Natural killer cell treated with Interleukin-12 subunit alpha and Interleukin-12 subunit beta and Interleukin-15 and Interleukin-18, amount 100 ng/mL, for 72 hours (primary cell): ENCODE measurements at regions not wholly inside any gene's neighbourhood (a gene's known extent, or its start where the extent isn't known, plus 50 kb on each side); places are given as distances from the start of the nearest gene placed in this dataset.

ENCODE experiments used
- ATAC-seq, 2 donors: fragments of 150-1000 bp; cut with Tn5 transposase in 1 of 2; sonication (Bioruptor Pico), chemical (Tn5 transposase) in 1 of 2; 2 replicates each; pipeline ENCODE4 v1.10.0; 2021
- DNase-seq: peaks from one replicate; pipeline ENCODE4 v3.0.0; 2022; ENCODE audit warnings: low spot score
- H3K27ac Mint-ChIP-seq, 2 donors: 1 replicate in 1 of 2; 2 replicates in 1 of 2; pipeline ENCODE4 v1.8.0; 2022; ENCODE audit warnings: mixed read lengths in 2 of 2, mild to moderate bottlenecking in 1 of 2, moderate library complexity in 1 of 2
- H3K27me3 Mint-ChIP-seq, 2 donors: 1 replicate in 1 of 2; 2 replicates in 1 of 2; pipeline ENCODE4 v1.8.0; 2022; ENCODE audit warnings: mixed read lengths in 2 of 2
- H3K36me3 Mint-ChIP-seq: one replicate; pipeline ENCODE4 v1.8.0; 2022; ENCODE audit warnings: mixed read lengths
- H3K4me1 Mint-ChIP-seq, 2 donors: 1 replicate in 1 of 2; 2 replicates in 1 of 2; pipeline ENCODE4 v1.8.0; 2022; ENCODE audit warnings: low read depth in 2 of 2, mixed read lengths in 2 of 2, mild to moderate bottlenecking in 1 of 2
- H3K4me3 Mint-ChIP-seq: one replicate; pipeline ENCODE4 v1.8.0; 2022; ENCODE audit warnings: mixed read lengths
- H3K9me3 Mint-ChIP-seq: 2 replicates; pipeline ENCODE4 v1.8.0; 2022; ENCODE audit warnings: mixed read lengths

- H3K4me3 Mint-ChIP-seq: no peak overlapping the region
- peaks cover 13% of the 10 kb centered on the region for H3K9me3 Mint-ChIP-seq
- ATAC-seq: no peak
- H3K27me3 Mint-ChIP-seq: no peaks in the 10 kb centered on the region
- no peaks in the 10 kb centered on the region for H3K4me1 Mint-ChIP-seq
- no peak for DNase-seq
- no peak overlapping the region for H3K27ac Mint-ChIP-seq
- H3K36me3 Mint-ChIP-seq: no peaks in the 10 kb centered on the region
Observed at GRCh38 chr1:218787826-218788225, 385.9 kb upstream of the LYPLAL1 start.

DNA sequence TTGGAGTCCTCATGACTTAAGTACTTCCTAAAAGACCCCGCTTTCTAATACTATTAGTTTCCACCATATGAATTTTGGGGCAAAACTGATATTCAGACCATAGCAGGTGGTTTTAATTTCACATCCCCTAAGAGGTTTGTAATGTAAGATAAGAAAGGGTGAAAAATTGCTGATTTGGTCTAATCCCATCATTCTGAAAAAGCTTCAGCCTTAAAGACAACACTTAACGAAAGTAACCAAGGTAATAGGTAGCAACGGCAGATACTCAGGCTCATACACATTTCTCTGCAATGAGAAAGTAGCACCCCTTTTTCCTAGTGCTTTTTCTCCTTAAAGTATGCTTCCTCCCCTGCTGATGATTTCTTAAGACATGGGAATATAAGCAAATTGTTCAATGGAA is 376.9 kb upstream of the LYPLAL1 start:
- H3K9me3 Mint-ChIP-seq: peaks cover 17% of the 10 kb centered on the region
- H3K27me3 Mint-ChIP-seq: no peaks in the 10 kb centered on the region
- no peak for ATAC-seq
- DNase-seq: no peak
- H3K27ac Mint-ChIP-seq: no peak overlapping the region
- no peak overlapping the region for H3K4me3 Mint-ChIP-seq
- H3K4me1 Mint-ChIP-seq: no peaks in the 10 kb centered on the region
- no peaks in the 10 kb centered on the region for H3K36me3 Mint-ChIP-seq

- no peaks in the 10 kb centered on the region for H3K4me1 Mint-ChIP-seq
- H3K27me3 Mint-ChIP-seq: no peaks in the 10 kb centered on the region
- H3K27ac Mint-ChIP-seq: no peak overlapping the region
- ATAC-seq (no peak), DNase-seq (no peak)
- no peaks in the 10 kb centered on the region for H3K36me3 Mint-ChIP-seq
- H3K9me3 Mint-ChIP-seq: peaks cover 18% of the 10 kb centered on the region
- no peak overlapping the region for H3K4me3 Mint-ChIP-seq
Observed at GRCh38 chr1:218802799-218803198, 370.9 kb upstream of the LYPLAL1 start.

DNA sequence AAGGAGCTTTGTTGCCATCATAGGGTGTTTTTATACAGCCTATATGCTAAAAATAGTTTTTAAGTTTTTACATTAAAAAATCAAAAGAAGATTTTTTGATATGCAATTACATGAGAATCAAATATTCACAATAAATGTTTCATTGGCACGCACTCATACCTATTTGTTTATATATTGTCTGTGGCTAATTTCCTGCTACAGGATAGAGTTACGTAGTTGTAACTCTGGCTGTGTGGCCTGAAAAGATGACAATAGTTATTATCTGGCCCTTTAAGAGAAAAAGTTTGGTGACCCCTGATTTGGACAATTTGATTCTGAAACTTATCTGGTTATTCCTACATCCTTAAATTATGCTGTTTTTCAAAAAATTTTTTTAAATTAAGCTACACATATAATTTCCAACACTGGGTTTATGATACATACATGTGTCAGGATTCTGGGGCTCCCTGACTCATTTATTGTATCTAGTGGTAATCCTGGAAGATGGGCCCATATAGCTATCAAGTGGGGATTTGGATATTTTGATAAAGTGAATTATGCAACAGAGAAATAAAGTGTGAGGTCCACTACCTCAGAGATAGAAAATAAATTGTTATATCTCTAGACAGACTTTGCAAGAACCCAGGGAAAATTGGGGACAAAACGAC is 370.2 kb upstream of the LYPLAL1 start:
- Mint-ChIP-seq H3K27ac (no peak overlapping the region), H3K27me3 (no peaks in the 10 kb centered on the region), H3K9me3 (peaks cover 20% of the 10 kb centered on the region), H3K36me3 (peaks cover 4% of the 10 kb centered on the region), H3K4me3 (no peak overlapping the region), H3K4me1 (no peaks in the 10 kb centered on the region)
- DNase-seq (no peak), ATAC-seq (no peak)

- H3K4me3 Mint-ChIP-seq: no peak overlapping the region
- H3K36me3 Mint-ChIP-seq: peaks cover 5% of the 10 kb centered on the region
- DNase-seq (no peak), ATAC-seq (no peak)
- no peaks in the 10 kb centered on the region for H3K4me1 Mint-ChIP-seq
- H3K27ac Mint-ChIP-seq: no peak overlapping the region
- H3K9me3 Mint-ChIP-seq: peaks cover 20% of the 10 kb centered on the region
- H3K27me3 Mint-ChIP-seq: no peaks in the 10 kb centered on the region
Observed at GRCh38 chr1:218804014-218804785, 369.5 kb upstream of the LYPLAL1 start.

DNA sequence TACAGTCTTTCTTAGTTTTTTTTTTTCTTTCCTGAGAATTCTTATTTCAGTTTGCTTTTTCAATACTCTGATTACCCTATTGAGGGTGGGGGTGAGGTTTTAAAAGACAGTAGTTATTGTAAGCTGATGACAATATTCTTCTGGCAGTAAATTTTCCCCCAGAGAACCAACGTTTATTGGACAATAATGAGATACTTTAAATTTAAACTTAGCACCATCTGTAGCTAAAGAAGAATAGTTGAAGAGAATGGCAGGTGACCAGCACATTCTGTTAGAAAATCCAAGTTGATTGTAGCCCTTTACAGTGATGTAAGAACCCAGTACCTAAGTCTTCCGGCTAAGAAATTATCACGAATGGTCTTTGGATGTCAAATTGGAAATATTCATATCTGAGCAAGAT is 364.6 kb upstream of the LYPLAL1 start:
- no peak for ATAC-seq
- H3K9me3 Mint-ChIP-seq: peaks cover 12% of the 10 kb centered on the region
- DNase-seq: no peak
- no peak overlapping the region for H3K27ac Mint-ChIP-seq
- no peaks in the 10 kb centered on the region for H3K4me1 Mint-ChIP-seq
- H3K4me3 Mint-ChIP-seq: no peak overlapping the region
- no peaks in the 10 kb centered on the region for H3K27me3 Mint-ChIP-seq
- H3K36me3 Mint-ChIP-seq: peaks cover 5% of the 10 kb centered on the region

- Mint-ChIP-seq H3K9me3 (peaks cover 11% of the 10 kb centered on the region), H3K27ac (no peak overlapping the region), H3K4me1 (no peaks in the 10 kb centered on the region), H3K27me3 (no peaks in the 10 kb centered on the region), H3K36me3 (peaks cover 5% of the 10 kb centered on the region), H3K4me3 (no peak overlapping the region)
- ATAC-seq (no peak), DNase-seq (no peak)
Observed at GRCh38 chr1:218809625-218810024, 364.1 kb upstream of the LYPLAL1 start.

DNA sequence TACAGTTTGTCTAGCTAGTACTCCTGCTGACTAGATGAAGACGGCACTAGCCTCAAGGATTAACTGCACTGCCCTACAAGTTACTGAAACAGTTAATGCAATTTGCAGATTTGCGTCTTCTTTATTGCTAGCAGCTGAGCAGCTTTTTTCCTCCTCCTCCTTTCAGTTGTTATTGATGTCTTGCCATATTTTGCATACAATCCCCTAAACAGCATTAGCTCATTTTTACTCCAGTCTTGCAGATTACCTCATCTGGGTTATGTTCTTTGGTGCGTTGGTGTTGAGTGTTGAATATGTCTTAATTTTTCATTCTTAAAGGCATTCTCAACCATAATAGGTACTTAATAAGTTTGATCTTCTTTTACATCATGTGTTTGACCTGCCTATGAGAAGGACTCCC is 363.4 kb upstream of the LYPLAL1 start:
- Mint-ChIP-seq H3K27ac (no peak overlapping the region), H3K36me3 (peaks cover 5% of the 10 kb centered on the region), H3K27me3 (no peaks in the 10 kb centered on the region), H3K4me3 (no peak overlapping the region), H3K9me3 (peaks cover 8% of the 10 kb centered on the region), H3K4me1 (no peaks in the 10 kb centered on the region)
- ATAC-seq: no peak
- DNase-seq: no peak

- Mint-ChIP-seq H3K9me3 (peaks cover 8% of the 10 kb centered on the region), H3K27me3 (no peaks in the 10 kb centered on the region), H3K4me3 (no peak overlapping the region), H3K27ac (no peak overlapping the region), H3K4me1 (no peaks in the 10 kb centered on the region), H3K36me3 (peaks cover 5% of the 10 kb centered on the region)
- no peak for ATAC-seq
- no peak for DNase-seq
Observed at GRCh38 chr1:218811497-218811896, 362.2 kb upstream of the LYPLAL1 start.

DNA sequence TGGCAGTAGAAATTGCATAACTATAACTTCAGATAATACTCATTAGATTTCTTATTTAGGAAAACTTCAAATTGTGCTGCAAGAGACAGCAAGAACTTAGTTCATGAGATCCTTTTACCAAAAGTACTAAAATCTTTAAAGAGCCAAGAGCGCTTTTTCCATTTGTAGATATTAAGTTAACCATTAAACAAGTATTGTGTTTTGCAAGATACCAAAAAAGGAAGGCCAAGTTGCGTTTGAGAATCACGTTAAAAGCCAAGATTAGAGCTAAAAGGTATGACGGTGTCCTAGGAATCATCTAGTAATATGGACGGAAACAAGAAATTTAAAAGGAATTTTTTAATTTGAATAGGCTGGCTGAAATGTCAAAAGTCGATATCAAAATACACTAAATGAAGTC is 361.3 kb upstream of the LYPLAL1 start:
- Mint-ChIP-seq H3K4me1 (no peaks in the 10 kb centered on the region), H3K36me3 (peaks cover 5% of the 10 kb centered on the region), H3K9me3 (peaks cover 8% of the 10 kb centered on the region), H3K27me3 (no peaks in the 10 kb centered on the region), H3K27ac (no peak overlapping the region), H3K4me3 (no peak overlapping the region)
- ATAC-seq (no peak), DNase-seq (no peak)

- H3K9me3 Mint-ChIP-seq: peaks cover 6% of the 10 kb centered on the region
- no peak for ATAC-seq
- H3K4me1 Mint-ChIP-seq: no peaks in the 10 kb centered on the region
- no peak for DNase-seq
- H3K36me3 Mint-ChIP-seq: peaks cover 3% of the 10 kb centered on the region
- no peaks in the 10 kb centered on the region for H3K27me3 Mint-ChIP-seq
- no peak overlapping the region for H3K4me3 Mint-ChIP-seq
- H3K27ac Mint-ChIP-seq: no peak overlapping the region
Observed at GRCh38 chr1:218813237-218813636, 360.4 kb upstream of the LYPLAL1 start.

GRCh38 chr1:218815076-218815475 is 358.6 kb upstream of the LYPLAL1 start:
- Mint-ChIP-seq H3K4me1 (no peaks in the 10 kb centered on the region), H3K27ac (no peak overlapping the region), H3K27me3 (no peaks in the 10 kb centered on the region), H3K9me3 (peaks cover 5% of the 10 kb centered on the region), H3K36me3 (no peaks in the 10 kb centered on the region), H3K4me3 (no peak overlapping the region)
- ATAC-seq (no peak), DNase-seq (no peak)

DNA sequence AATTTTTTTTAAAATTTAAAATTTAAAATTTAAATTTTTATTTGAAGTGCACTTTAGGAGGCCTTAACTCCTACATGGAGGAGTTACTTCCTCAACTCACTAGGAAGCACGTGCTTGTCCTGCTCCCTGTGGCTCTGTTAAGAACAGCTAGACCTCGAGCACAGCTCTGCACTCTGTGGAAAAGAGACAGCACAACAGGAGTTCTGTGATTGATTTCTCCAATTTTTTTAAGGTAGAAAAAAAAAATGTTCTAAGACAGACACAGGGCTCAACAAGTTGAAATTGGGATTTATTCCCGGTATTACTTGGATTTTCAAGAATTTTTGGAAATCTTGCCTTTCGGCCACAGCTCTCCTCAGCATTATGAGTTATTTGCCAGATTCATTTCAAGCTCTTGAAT is 356.6 kb upstream of the LYPLAL1 start:
- no peaks in the 10 kb centered on the region for H3K4me1 Mint-ChIP-seq
- peaks cover 4% of the 10 kb centered on the region for H3K36me3 Mint-ChIP-seq
- ATAC-seq (no peak), DNase-seq (no peak)
- no peaks in the 10 kb centered on the region for H3K27me3 Mint-ChIP-seq
- H3K4me3 Mint-ChIP-seq: no peak overlapping the region
- H3K9me3 Mint-ChIP-seq: peaks cover 15% of the 10 kb centered on the region
- no peak overlapping the region for H3K27ac Mint-ChIP-seq

DNA sequence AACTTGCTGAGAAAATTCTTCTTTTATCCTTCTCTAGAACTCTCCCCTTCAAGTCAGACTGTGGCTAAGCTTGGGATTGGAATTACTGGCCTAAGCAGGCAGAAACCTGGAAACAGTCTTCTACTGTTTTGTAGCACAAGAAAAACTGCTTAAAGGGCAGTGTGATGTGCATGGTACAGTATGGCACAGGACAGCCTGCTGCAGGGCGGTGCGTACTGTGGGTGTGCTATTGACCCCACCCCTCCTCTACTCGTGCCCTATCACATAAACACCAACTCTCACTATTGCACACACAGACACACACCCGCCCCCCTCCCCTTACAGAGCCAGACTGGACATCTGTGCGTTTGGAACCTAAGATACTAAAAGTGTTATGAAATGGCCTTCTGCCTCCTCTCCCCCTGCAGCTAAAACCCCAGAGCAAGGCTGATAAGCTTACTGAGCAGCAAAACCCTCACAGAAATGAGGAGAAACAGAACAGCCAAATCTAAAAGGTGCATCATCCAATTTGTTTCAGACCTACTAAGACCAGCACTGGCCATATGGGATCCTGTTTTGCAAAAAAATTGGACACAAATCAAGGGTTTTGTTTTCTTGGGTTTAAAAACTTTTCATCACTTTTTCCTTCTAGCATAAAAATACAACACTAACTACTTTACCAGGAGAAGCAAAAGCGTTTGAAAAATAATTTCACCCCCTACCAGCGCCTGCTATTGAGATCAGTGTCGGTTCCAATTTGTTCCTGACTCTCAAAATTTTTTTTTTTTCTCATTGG is 355.8 kb upstream of the LYPLAL1 start:
- no peak overlapping the region for H3K4me3 Mint-ChIP-seq
- peaks cover 15% of the 10 kb centered on the region for H3K9me3 Mint-ChIP-seq
- no peak overlapping the region for H3K27ac Mint-ChIP-seq
- DNase-seq (no peak), ATAC-seq (no peak)
- H3K27me3 Mint-ChIP-seq: no peaks in the 10 kb centered on the region
- H3K4me1 Mint-ChIP-seq: no peaks in the 10 kb centered on the region
- H3K36me3 Mint-ChIP-seq: peaks cover 4% of the 10 kb centered on the region
